H9 (cell line): ENCODE measurements at regions not wholly inside any gene's neighbourhood (a gene's known extent, or its start where the extent isn't known, plus 50 kb on each side); places are given as distances from the start of the nearest gene placed in this dataset.

Experiments
- DNase-seq: peaks from one replicate; pipeline ENCODE4 v3.0.0-alpha.2; 2017
- H2AFZ ChIP-seq: one replicate; pipeline ENCODE4 v1.6.1; 2013; ENCODE audit warnings: mild to moderate bottlenecking, low read length, control low read depth, moderate library complexity
- H2AK5ac ChIP-seq: 2 replicates; pipeline ENCODE4 v1.6.1; 2013; ENCODE audit warnings: low read length, control low read depth, mixed read lengths; ENCODE audit not compliant: insufficient read length
- H2BK120ac ChIP-seq: one replicate; pipeline ENCODE4 v1.6.1; 2013; ENCODE audit warnings: low read depth, mild to moderate bottlenecking, low read length, control low read depth, inconsistent platforms; ENCODE audit not compliant: poor library complexity, severe bottlenecking
- H2BK12ac ChIP-seq: 2 replicates; pipeline ENCODE4 v1.6.1; 2013; ENCODE audit warnings: low read length, control low read depth, mixed read lengths, low read depth; ENCODE audit not compliant: insufficient read length
- H2BK15ac ChIP-seq: 2 replicates; pipeline ENCODE4 v1.6.1; 2013; ENCODE audit warnings: low read depth, low read length, control low read depth
- H2BK20ac ChIP-seq: one replicate; pipeline ENCODE4 v1.6.1; 2013; ENCODE audit warnings: low read depth, mild to moderate bottlenecking, low read length, control low read depth, inconsistent platforms; ENCODE audit not compliant: poor library complexity, severe bottlenecking
- H2BK5ac ChIP-seq: 2 replicates; pipeline ENCODE4 v1.6.1; 2013; ENCODE audit warnings: low read length, control low read depth, mixed read lengths; ENCODE audit not compliant: insufficient read length
- H3K14ac ChIP-seq: 2 replicates; pipeline ENCODE4 v1.6.1; 2013; ENCODE audit warnings: low read length, control low read depth; ENCODE audit not compliant: insufficient read depth
- H3K18ac ChIP-seq: 2 replicates; pipeline ENCODE4 v1.6.1; 2013; ENCODE audit warnings: low read depth, mild to moderate bottlenecking, mixed read lengths, low read length, control low read depth; ENCODE audit not compliant: insufficient read length
- H3K23ac ChIP-seq: 2 replicates; pipeline ENCODE4 v1.6.1; 2013; ENCODE audit warnings: low read length, control low read depth, mixed read lengths, low read depth; ENCODE audit not compliant: insufficient read length
- H3K23me2 ChIP-seq: 2 replicates; pipeline ENCODE4 v1.6.1; 2013; ENCODE audit warnings: low read depth, mild to moderate bottlenecking, mixed read lengths, low read length, control low read depth; ENCODE audit not compliant: insufficient read length, poor library complexity, severe bottlenecking
- H3K27ac ChIP-seq: 2 replicates; pipeline ENCODE4 v1.5.1; 2013; ENCODE audit warnings: low read length, control low read depth, mixed read lengths, low read depth; ENCODE audit not compliant: insufficient read length
- H3K27me3 ChIP-seq: 2 replicates; pipeline ENCODE4 v1.6.1; 2013; ENCODE audit warnings: low read length, control low read depth, inconsistent platforms; ENCODE audit not compliant: insufficient read depth
- H3K4ac ChIP-seq: 2 replicates; pipeline ENCODE4 v1.6.1; 2013; ENCODE audit warnings: low read depth, mild to moderate bottlenecking, control low read depth, inconsistent platforms, low read length, moderate library complexity
- H3K4me1 ChIP-seq: 2 replicates; pipeline ENCODE4 v1.6.1; 2013; ENCODE audit warnings: low read length, control low read depth, inconsistent platforms; ENCODE audit not compliant: insufficient read depth
- H3K4me2 ChIP-seq: 2 replicates; pipeline ENCODE4 v1.6.1; 2013; ENCODE audit warnings: low read length, control low read depth, mixed read lengths; ENCODE audit not compliant: insufficient read length, insufficient read depth
- H3K56ac ChIP-seq: 2 replicates; pipeline ENCODE4 v1.6.1; 2013; ENCODE audit warnings: low read depth, mild to moderate bottlenecking, mixed read lengths, low read length, control low read depth; ENCODE audit not compliant: insufficient read length
- H3K79me1 ChIP-seq: 2 replicates; pipeline ENCODE4 v1.6.1; 2013; ENCODE audit warnings: low read depth, mild to moderate bottlenecking, moderate library complexity, low read length, control low read depth, inconsistent platforms; ENCODE audit not compliant: insufficient read depth, poor library complexity, severe bottlenecking
- H3K79me2 ChIP-seq: 2 replicates; pipeline ENCODE4 v1.6.1; 2013; ENCODE audit warnings: low read length, control low read depth, inconsistent platforms; ENCODE audit not compliant: insufficient read depth
- H3K9ac ChIP-seq: 2 replicates; pipeline ENCODE4 v1.6.1; 2013; ENCODE audit warnings: low read length, control low read depth, mixed read lengths; ENCODE audit not compliant: insufficient read length; ENCODE audit errors: extremely low read depth
- H3K9me3 ChIP-seq: one replicate; pipeline ENCODE4 v1.6.1; 2013; ENCODE audit warnings: low read depth, low read length, inconsistent platforms; ENCODE audit not compliant: control insufficient read depth
- H3T11ph ChIP-seq: one replicate; pipeline ENCODE4 v1.6.1; 2013; ENCODE audit warnings: mild to moderate bottlenecking, low read length, control low read depth, inconsistent platforms
- H4K20me1 ChIP-seq: one replicate; pipeline ENCODE4 v1.6.1; 2013; ENCODE audit not compliant: control insufficient read depth, insufficient read length, insufficient read depth
- H4K5ac ChIP-seq: 2 replicates; pipeline ENCODE4 v1.6.1; 2013; ENCODE audit warnings: low read depth, mild to moderate bottlenecking, mixed read lengths, low read length, control low read depth; ENCODE audit not compliant: insufficient read length
- H4K8ac ChIP-seq: replicated peaks from 2 replicates; pipeline ENCODE4 v1.6.1; 2013; ENCODE audit warnings: low read length, control low read depth, mixed read lengths, low read depth; ENCODE audit not compliant: insufficient read length
- H4K91ac ChIP-seq: 2 replicates; pipeline ENCODE4 v1.6.1; 2013; ENCODE audit warnings: low read depth, mild to moderate bottlenecking, moderate library complexity, mixed read lengths, low read length, control low read depth; ENCODE audit not compliant: insufficient read length
- H3K27ac Mint-ChIP-seq, 3 experiments: 2 replicates in 2 of 3; 3 replicates in 1 of 3; pipeline ENCODE4 v1.8.0; 2020 to 2021; ENCODE audit warnings: mixed read lengths in 3 of 3, mild to moderate bottlenecking in 1 of 3, moderate library complexity in 1 of 3
- H3K27me3 Mint-ChIP-seq: 2 replicates; pipeline ENCODE4 v1.8.0; 2021; ENCODE audit warnings: low read depth, mild to moderate bottlenecking, moderate library complexity, mixed read lengths
- H3K36me3 Mint-ChIP-seq, 3 experiments: 2 replicates in 2 of 3; 3 replicates in 1 of 3; pipeline ENCODE4 v1.8.0; 2020 to 2021; ENCODE audit warnings: low read depth in 3 of 3, mixed read lengths in 3 of 3; ENCODE audit not compliant: insufficient read depth in 1 of 3
- H3K4me1 Mint-ChIP-seq, 2 experiments: 2 replicates each; pipeline ENCODE4 v1.8.0; 2020; ENCODE audit warnings: mixed read lengths in 2 of 2
- H3K4me3 Mint-ChIP-seq, 2 experiments: 2 replicates in 1 of 2; 3 replicates in 1 of 2; pipeline ENCODE4 v1.8.0; 2020 to 2021; ENCODE audit warnings: mild to moderate bottlenecking in 2 of 2, mixed read lengths in 2 of 2, moderate library complexity in 1 of 2
- H3K9me3 Mint-ChIP-seq, 2 experiments: 2 replicates in 1 of 2; 3 replicates in 1 of 2; pipeline ENCODE4 v1.8.0; 2020; ENCODE audit warnings: mild to moderate bottlenecking in 2 of 2, mixed read lengths in 2 of 2, moderate library complexity in 1 of 2
- CTCF ChIP-seq: fragments of 200-600 bp; sonication (generic); conservative IDR thresholded peaks from 3 replicates; pipeline ENCODE4 v1.8.0; 2021; ENCODE audit warnings: antibody characterized with exemption, mild to moderate bottlenecking
- WGBS: extraction: QIAGEN DNeasy Blood & Tissue Kit; methylation state at CpG from one replicate; pipeline ENCODE4 v1.1.7; 2013; ENCODE audit warnings: missing lambda C conversion rate, low lambda C conversion rate, mixed read lengths; ENCODE audit not compliant: insufficient read length; ENCODE audit errors: extremely low coverage; 5-methylcytosine and 5-hydroxymethylcytosine counted together

GRCh38 chr1:229892515-229893117 lies 174.4 kb upstream of the GALNT2 start:
- Histone ChIP-seq H3K27ac (no peak overlapping the region), H3T11ph (no peak overlapping the region), H2BK20ac (no peak overlapping the region), H3K56ac (no peak overlapping the region), H3K9ac (no peak overlapping the region), H2BK5ac (no peak overlapping the region), H4K91ac (no peak overlapping the region), H3K4ac (no peak overlapping the region), H4K5ac (no peak overlapping the region), H3K23ac (no peak overlapping the region), H3K79me1 (no peaks in the 10 kb centered on the region), H2BK12ac (no peak overlapping the region), H4K8ac (no peak overlapping the region), H2AK5ac (no peak overlapping the region), H2BK15ac (no peak overlapping the region), H3K14ac (no peak overlapping the region), H3K79me2 (no peaks in the 10 kb centered on the region), H3K23me2 (no peaks in the 10 kb centered on the region), H3K4me2 (no peak overlapping the region), H3K9me3 (no peaks in the 10 kb centered on the region), H3K18ac (no peak overlapping the region), H2BK120ac (no peak overlapping the region), H4K20me1 (no peaks in the 10 kb centered on the region), H2AFZ (no peak overlapping the region), H3K4me1 (no peaks in the 10 kb centered on the region), H3K27me3 (no peaks in the 10 kb centered on the region)
- no peak overlapping the region for H3K4me3 Mint-ChIP-seq
- H3K4me1 Mint-ChIP-seq: peaks cover 4 to 6% of the 10 kb centered on the region in 2 experiments
- DNase-seq: no peak
- no peaks in the 10 kb centered on the region for H3K36me3 Mint-ChIP-seq
- WGBS: no CpG with 5 or more reads among the region's 1 CpG
- no peaks in the 10 kb centered on the region; the same call in 1 of the 2 replicates for H3K27me3 Mint-ChIP-seq
- no peak overlapping the region for H3K27ac Mint-ChIP-seq
- H3K9me3 Mint-ChIP-seq: peaks cover 0 to 2% of the 10 kb centered on the region in 2 experiments; a peak in 1 of 5 replicates
- no peak for TF ChIP-seq CTCF
